ENCODE measurements at regions not wholly inside any gene's neighbourhood (a gene's known extent, or its start where the extent isn't known, plus 50 kb on each side); places are given as distances from the start of the nearest gene placed in this dataset.

DNA sequence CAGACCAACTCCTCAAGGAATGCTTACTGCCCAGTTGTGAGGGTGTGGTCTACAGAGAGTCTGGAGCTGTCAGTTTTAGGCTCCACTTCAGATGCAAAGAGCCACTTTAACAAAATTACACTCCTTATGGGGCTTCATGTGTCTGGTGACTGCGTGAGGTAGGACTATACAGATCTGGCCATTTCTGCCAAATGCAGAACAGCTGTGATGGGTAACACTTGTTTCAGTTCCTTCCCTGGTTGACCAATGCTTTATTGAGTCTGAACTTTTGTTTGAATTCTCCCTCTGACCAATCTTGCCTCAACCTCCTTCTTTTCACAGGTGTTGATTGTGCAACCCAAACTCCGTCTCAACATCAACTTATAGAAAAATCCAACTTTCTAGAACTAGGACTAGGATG lies 181.2 kb downstream of the OMA1 start:
- TF ChIP-seq, protein P1, sequence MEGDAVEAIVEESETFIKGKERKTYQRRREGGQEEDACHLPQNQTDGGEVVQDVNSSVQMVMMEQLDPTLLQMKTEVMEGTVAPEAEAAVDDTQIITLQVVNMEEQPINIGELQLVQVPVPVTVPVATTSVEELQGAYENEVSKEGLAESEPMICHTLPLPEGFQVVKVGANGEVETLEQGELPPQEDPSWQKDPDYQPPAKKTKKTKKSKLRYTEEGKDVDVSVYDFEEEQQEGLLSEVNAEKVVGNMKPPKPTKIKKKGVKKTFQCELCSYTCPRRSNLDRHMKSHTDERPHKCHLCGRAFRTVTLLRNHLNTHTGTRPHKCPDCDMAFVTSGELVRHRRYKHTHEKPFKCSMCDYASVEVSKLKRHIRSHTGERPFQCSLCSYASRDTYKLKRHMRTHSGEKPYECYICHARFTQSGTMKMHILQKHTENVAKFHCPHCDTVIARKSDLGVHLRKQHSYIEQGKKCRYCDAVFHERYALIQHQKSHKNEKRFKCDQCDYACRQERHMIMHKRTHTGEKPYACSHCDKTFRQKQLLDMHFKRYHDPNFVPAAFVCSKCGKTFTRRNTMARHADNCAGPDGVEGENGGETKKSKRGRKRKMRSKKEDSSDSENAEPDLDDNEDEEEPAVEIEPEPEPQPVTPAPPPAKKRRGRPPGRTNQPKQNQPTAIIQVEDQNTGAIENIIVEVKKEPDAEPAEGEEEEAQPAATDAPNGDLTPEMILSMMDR (IDR thresholded peaks at IDR 0.05; ENCODE audit: insufficient read depth, low read length, poor library complexity, severe bottlenecking): no peak
- no peak for TF ChIP-seq EZH2phosphoT487 (conservative IDR thresholded peaks at IDR 0.05; ENCODE audit: low read length)
